LoVo (cell line): ENCODE measurements at regions not wholly inside any gene's neighbourhood (a gene's known extent, or its start where the extent isn't known, plus 50 kb on each side); places are given as distances from the start of the nearest gene placed in this dataset.

Experiments
- DNase-seq: peaks from one replicate; pipeline ENCODE4 v3.0.0-alpha.2; 2016; ENCODE audit warnings: low spot score

DNA sequence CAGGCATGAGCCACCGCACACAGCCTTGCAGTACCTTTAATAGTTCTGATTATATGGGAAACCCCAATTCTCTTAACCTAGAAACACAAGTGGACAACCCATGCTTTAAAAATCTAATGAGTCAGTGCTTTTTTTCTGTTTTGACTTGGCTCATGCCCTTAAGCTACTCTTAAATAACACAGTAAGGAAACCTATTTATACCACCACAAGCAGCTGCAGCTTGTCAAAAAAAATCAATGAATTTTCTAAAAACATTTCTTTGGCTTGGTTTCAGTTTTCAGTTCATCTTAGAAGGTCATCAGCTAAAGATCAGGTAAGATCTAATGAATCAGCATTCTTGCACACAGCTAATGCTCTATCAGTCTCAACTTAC is 124.1 kb upstream of the DST start:
- no peak for DNase-seq

DNA sequence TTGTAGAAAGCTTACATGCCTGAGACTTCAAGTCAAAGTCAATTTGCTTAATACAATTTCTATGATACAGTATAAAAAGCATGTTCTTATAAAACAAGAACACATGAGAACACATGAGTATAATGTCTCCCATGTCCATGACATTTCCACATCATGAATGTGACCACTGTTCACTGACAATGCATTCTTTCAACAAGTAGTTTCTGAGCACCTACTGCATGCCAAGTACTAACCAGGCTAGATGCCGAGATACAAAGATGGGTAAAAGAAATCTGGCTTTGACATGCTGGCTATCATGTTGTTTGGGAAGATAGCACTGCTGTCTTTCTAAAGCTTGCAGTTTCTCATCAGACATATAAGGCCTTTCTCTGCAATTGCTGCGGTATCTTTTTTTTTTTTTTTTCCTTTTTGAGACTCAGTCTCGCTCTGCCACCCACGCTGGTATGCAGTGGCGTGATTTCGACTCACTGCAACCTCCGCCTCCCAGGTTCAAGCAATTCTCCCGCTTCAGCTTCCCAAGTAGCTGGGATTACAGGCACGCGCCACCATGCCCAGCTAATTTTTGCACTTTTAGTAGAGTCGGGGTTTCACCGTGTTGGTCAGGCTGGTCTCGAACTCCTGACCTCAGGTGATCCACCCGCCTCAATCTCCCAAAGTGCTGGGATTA is 123.6 kb upstream of the DST start:
- DNase-seq: no peak

DNA sequence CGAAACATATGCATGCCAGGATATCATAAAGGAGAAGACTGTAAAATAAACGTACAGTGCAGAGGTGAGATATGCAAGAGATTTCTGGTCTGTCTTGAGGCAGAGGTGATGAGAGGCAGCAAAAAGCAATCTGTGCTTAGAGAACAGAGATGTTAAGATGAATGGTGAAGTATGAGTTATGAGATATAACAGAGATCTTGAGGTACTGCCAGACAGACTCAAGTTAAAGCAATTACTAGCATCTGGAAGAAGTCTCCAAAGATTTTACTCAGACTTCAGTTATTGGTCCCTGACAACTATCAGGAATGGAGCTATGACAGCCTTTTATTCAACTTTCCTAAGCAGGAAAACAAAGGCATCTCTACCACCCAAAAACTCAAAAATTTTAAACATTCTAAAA is 122.8 kb upstream of the DST start:
- no peak for DNase-seq

DNA sequence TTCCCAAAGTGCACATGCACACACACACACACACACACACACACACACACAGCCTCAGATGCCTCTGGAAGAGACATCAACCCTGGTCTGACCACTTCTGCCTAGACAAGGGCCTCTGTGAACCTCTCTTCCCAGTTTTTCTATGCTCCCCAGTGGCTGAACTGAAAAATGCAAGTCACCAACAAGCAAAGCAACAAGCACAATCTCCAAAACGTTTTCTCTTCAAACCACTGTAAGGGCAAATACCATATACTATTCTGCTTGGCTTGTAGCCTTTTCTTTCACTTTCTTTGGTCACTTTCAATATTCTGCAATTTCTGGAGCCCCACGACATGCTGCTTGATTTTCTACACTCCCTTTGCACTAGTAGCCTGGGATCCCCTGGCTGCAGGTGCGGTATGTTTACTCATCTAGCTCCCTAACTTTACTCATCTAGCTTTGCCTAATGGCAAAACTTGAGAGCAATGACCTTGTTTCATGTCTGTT is 121.4 kb upstream of the DST start:
- peak; percentile 21 for DNase-seq

DNA sequence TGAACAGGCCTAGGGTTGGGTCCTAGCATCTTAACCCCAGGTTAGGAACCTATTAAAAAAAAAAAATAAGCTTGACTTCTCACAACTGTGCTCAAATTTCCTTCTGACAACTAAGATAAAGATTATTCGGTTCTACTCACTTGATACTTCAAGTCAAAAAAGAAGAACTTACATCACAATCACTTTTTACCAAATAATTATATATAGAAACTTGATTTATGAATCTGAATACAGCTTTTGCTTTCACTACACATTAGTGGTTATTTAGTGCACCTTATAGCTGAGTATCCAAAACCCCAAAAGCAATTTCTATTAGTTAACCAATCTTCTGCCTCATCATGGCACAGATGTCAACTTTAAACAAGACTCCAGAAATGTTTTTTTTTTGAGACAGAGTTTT is 119.0 kb upstream of the DST start:
- no peak for DNase-seq

DNA sequence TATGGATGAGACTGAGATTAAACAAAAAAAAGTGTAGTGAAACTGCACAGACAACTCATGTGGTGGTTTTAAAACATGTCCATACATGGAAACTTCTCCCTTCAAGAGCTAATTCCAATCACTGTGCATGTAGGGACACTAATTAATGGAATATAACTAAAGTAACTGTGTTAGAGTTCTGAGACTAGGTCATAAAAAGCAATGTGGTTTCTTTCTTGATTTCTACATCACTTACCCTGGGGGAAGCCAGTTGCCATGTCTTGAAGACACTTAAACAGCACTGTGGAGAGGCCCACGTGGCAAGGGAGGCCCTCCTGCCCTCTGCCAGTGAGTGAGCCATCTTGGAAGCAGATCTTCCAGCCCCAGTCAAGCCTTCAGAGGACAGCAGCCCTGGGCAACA is 118.2 kb upstream of the DST start:
- no peak for DNase-seq

DNA sequence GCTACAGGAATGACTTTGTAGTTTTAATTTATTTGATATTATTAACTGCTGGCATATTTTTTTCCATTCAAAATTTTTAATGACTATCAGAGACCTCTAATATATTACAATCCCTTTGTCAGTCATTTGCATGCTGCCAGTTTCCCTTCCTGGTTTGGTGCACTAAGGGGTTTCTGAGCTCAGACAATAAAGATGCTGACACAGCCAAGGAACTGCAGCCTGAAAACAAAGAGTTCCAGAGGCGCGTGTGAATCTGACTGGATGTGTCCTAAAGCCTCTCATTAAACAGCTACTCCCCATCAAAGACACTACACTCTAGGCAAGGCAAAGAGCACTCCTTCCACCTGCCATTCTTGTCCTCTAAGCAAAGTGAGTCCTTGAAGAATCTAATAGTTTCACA is 116.8 kb upstream of the DST start:
- no peak for DNase-seq

DNA sequence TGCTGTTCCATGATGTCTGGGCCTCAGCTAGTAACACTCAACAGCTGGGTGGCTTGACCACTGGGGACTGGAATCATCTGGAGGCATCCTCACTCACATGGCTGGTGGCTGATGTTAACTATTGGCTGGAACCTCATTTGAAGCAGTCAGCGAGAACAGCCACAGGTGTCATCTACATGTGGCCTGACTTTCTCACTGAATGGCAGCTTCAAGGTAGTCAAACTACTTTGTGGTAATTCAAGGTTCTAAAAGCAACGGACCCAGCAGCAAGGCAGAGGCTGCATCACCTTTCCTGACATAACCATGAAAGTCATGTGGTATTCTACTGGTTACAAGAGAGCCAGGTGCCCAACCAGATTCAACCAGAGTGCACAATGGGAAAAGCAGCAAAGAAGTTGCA is 115.9 kb upstream of the DST start:
- no peak for DNase-seq

DNA sequence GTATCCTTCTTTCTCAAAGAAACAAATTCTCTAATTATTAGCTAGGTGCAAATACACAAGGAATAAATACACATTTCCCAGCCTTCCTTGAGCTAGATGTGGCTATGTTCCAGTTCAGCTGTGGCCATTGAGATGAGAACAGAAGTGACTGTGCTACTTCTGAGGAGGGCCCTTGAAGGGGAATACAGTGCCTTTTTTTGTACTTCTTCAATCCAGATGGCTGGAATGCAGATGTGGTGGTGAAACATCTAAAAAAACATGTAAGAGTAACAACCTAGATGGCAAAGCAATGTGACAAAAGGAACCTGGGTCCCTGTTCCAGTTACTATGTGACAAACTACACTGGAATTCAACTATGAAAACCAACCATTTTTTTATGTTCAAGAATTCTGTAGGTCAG is 115.4 kb upstream of the DST start:
- no peak for DNase-seq

DNA sequence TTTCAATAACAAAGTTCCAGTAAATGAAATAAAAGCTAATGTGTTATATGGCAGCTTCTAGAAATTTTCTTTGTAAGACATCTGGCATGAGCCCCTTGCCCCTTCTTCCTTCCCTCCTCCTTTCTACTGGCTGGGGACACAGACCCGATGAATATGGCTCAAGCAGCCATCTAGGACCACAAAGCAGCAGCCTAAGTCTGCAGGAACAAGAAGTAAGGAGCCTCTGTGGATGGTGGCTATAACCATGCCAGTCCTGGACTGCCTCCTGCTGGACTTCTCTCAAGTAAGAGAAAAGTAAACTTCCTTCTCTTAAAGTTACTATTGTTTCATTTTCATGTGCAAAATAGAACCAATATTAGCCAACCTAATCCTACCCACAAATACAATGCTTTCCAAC is 114.9 kb upstream of the DST start:
- no peak for DNase-seq

DNA sequence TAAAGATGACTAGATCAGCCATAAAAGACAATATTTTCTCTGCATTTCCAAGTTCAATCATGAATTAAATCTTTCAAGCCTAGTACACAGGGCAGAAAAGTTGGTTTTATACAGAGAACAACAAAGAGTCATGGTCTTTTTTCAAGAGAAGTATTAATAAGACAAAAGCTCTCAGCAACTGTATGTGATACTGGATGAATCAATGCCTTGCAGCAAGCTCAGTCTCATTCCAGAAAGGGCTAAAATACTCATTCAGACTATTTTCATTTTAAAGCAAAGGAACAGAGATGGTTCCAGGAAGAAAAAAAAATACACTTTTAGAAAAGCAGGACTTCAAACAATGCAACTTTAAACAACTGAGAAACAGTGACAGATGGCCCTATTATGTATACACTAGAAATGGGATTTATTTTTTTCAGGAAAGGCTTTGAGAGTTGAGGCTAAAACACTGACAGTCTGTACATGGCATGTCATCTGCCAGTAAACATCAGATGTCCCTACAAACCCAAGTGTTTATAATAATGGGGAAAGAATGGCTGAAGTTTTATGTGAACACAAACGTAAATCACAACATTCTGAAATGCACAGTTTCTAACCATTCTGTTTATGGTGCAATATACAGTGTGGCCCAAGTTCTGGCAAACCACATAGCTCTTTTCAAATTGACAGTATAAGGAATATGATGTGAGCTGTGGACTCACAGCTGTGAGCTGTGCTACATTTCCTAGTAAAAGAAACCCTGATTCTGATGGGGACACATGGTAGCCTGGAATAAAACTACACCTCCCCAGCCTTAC is 114.3 kb upstream of the DST start:
- no peak for DNase-seq

DNA sequence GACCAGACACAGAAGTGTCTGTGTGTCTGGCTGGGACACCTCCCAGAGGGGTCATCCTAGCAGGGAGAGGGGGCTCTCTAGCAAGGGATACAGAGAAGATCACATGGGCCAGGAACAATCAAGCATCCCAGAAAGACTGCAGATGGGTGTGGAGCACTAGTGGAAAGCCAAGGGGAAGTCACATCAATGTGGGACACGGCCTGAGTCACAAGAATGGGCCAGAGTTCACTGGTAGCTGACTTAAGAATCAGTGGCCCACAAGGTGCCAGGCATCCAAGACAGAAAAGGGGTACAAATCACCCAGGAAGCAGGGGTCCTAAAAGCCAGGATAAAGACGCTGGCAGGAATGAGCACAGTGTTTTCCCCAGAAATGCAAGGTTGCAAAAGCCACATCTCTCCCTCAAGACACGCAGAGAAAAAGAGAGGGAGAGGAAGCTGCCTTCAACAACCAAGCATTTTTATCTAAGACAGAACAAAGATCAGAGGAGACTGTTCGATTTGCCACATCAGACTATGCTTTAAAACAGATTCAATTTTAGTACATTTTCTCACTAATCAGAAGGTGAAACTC is 113.6 kb upstream of the DST start:
- DNase-seq: no peak

DNA sequence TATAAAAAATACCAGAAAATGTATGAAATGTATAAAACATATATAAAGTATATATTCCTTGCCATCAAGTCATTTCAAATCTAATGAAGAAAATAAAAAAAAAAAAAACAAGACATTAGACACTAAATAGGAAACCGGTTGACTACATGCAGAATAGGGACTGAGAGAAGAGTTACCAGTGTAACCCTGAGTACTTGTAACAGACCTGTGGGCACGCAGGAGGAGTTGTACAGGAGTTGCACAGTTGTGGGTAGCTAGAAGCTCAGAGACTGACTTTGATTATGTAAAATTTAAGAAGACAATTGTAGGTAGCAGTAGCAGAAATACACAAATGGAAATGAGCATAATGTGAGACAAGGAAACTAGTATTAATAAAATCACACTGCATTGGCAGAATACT is 112.4 kb upstream of the DST start:
- DNase-seq: no peak

DNA sequence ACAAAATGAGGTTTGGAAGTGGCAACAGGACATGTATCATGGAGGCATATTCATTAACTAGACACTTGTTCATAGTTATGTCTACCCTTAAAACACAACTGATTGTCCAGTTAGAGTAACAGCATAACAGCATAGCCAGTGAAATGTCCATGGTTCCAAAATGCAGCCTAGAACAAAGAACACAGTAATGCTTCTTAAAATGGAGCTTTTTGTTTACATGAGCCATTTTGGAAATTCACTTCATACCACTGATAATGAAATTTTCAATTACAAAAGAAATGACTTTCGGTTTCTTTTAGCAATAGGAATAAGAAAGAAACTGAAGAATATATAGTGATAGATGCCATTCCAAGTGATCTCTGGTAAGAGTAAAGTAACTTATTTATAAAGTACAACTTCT is 111.1 kb upstream of the DST start:
- no peak for DNase-seq

DNA sequence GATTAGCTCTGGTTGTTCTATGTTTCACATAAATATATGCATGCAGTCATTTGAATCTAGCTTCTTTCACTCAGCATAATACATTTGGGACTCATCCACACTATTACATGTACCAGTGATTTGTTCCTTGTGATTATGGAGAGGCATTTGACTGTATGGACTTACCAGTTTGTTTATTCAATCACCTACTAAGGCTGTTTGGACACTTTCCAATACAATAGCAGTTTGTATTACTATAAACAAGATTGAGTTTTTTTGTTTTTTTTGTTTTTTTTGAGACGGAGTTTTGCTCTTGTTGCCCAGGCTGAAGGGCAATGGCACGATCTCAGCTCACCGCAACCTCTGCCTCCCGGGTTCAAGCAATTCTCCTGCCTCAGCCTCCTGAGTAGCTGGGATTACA is 109.8 kb upstream of the DST start:
- DNase-seq: no peak

DNA sequence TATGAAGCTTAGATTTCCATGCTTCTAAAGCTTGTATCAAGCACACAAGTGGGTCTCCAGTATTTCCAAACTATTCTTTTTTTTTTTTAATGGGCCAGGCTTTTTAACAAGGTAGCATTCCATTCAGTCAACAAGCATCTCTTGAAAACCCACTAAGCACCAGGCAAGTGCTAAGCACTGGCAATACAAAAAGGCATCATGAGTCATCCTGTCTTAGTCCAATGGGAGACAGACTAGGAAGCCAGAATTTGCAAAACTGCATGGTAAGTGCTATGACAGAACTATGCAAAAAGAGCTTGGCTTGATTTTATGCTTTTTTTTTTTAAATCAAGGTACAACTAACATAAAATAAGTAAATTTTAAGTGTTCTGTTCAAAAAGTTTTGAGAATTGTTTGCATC is 109.3 kb upstream of the DST start:
- no peak for DNase-seq

DNA sequence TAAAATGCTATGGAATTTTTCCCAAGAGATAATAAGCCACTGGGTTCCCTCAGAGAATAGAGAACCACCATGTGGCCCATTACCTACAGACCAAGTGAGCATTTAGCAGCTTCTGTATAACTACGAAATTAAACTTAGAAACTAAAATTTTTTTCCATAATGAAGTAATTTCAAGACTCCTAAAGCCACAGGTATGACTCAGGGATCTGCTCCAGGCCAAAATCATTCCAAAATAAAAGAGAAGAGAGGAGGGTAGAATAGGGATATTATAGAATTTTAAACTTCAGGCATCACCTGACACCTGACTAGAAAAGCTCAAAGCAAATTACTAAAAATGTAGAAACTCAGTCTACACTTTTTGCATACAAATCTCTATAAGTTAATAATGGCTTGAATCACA is 108.9 kb upstream of the DST start:
- DNase-seq: no peak

DNA sequence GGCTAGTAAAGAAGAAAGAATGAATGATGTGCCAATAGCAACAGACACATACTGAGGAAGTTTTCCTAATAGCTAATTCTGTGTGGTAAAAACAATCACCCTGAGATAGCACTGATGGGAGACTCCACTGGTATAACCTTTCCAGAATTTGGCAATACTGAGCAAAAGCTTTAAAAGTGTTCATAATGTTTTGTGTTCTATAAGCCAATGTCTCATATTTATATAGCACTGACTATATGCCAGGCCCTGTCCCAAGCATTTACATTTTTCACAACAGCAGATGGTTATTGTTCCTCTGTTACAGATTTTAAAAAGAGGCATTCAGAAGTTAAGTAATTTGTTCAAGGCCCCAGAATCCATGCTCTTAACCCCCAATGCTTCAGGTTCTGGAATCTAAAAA is 108.0 kb upstream of the DST start:
- DNase-seq: no peak

DNA sequence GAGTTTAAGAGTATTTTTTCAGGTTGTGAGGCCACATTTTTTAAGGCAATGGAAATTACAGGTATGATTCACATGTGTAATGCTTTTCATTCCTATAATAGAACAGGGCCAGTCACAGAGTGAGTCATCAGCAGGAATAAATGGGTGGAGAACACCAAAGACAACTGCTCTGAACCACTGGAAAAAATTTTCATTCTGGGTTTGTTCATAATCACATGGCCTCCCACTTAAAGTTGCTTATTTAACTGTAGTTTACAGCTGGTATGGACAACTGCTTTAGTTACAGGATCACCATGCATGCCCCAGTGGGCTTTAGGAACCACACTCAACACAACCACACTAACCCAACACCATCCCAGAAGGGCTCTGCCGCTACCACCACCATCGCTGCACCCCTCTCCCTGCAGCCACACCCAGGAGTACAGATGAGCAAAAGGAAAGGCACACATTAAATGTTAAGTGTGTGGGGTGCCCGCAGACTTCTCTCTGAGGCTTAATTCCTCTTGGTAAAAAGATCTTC is 107.0 kb upstream of the DST start:
- peak; percentile 66 for DNase-seq

DNA sequence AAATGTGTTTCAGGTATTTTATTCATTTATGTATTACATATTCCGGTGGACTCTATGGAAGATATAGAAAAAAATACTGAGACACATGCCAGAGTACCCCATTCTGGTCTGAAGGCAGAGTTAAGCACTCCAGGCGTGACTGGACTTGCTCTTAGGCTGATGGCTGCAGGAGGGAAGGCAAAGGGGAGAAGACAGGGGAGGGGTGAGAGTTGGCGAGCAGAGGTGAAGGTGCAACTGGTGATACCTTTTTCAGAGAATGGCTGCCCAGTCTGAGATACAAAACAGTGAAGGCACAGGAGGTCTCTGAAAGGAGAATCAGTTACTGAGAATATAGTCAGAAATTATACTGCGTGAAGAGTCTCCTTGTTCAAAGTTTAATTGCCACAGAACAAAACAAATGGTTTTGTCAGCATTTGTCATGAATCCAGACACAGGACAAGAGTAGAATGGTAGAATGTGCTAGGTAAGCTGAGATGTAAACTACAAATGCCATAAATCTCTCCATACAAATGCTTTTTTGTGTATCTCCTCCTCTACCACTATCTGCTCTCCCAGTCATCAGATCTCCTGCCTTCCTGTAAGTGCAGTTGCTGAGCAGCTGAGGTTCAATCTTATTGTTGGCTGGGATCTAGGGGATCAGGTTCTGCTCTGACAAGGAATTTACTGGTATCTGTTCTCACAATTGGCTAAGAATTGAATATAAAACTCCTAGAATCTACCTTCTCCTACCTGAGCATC is 104.2 kb upstream of the DST start:
- no peak for DNase-seq

DNA sequence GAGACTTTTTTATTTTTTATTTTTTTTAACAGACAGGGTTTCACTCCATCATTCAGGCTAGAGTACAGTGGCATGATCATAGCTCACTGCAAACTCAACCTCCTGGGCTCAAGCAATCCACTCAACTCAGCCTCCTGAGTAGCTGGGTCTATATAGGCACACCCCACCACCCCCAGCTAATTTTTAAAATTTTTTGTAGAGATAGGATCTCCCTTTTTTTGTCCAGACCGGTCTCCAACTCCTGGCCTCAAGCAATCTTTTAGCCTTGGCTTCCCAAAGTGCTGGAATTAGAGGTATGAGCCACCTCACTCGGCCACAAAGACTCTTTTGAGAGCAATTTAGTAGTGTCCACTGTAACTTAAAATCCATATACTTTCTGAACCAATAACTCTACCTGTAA is 103.3 kb upstream of the DST start:
- DNase-seq: no peak

DNA sequence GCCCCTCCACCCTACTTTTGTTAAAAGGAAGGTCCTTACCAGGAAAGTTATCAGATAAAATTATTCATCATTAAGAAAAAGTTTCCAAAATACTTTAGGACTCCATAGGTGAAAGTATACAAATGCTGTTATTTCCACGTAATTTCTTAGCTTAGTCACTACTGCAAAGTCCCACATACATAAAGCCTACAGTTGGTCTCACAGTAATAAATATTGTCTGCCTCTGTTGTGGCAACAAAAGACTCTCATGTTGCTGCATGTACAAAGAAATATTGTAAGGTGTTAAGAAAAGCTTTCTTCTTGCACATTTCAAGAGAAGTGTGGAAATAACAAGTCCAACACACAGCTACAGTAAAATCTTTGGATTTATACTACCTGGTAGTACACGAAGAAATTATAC is 102.4 kb upstream of the DST start:
- no peak for DNase-seq

DNA sequence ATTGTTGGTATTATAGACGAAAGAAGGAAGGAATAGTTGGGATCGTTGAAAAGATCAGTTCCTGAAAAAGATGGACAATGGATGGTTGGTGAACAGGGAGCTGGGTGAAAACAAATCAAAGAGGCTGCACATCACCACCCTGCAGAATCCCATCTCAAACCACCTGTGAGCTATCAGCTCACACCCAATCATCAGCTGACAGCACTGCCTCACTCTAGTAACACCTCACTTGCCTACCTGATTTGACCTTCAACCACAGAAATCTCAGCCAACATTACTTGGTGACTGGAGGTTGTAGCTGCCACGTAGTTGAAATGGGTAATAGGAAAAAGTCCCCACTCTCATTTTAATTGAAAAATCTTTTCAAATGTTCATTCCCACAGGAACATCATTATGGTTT is 101.8 kb upstream of the DST start:
- DNase-seq: no peak
